Thyroid gland (tissue), 4 donors: ENCODE measurements at regions not wholly inside any gene's neighbourhood (a gene's known extent, or its start where the extent isn't known, plus 50 kb on each side); places are given as distances from the start of the nearest gene placed in this dataset.

Experiments used
- CTCF ChIP-seq, 6 experiments: fragments of 200-600 bp in 3 of 6; fragments of 450-650 bp in 3 of 6; sonication (generic) in 3 of 6; IDR thresholded peaks; one replicate each; pipeline ENCODE4 v1.5.1; 2016 to 2019; ENCODE audit warnings: antibody characterized with exemption in 6 of 6, mild to moderate bottlenecking in 2 of 6, inconsistent platforms in 1 of 6, moderate library complexity in 1 of 6
- POLR2A ChIP-seq, 2 donors: fragments of 450-650 bp; IDR thresholded peaks; one replicate each; pipeline ENCODE4 v1.6.1; 2017; ENCODE audit warnings: antibody characterized with exemption in 2 of 2, mild to moderate bottlenecking in 2 of 2, moderate library complexity in 1 of 2

GRCh38 chr2:21774691-21775368 is 651.1 kb downstream of the TDRD15 start:
- TF ChIP-seq CTCF (IDR thresholded peaks at IDR 0.05) (no peak), POLR2A (IDR thresholded peaks at IDR 0.05) (no peak)
